A673 (cell line): ENCODE measurements at regions not wholly inside any gene's neighbourhood (a gene's known extent, or its start where the extent isn't known, plus 50 kb on each side); places are given as distances from the start of the nearest gene placed in this dataset.

Experiments used
- BruUV-seq: library from RNA; stranded (reverse); fragments of 400-500 nt; replicated peaks from 2 replicates; lab custom pipeline; 2021; lab: Mats Ljungman, UMichigan
- CTCF ChIA-PET: fragments of 300-600 bp; sonication (Branson Sonifier 250); formaldehyde crosslinking; loops from one replicate; lab custom pipeline; 2022; ENCODE audit warnings: antibody characterized with exemption; lab: Charles Lee
- POLR2A ChIA-PET: fragments of 300-600 bp; sonication (Branson Sonifier 250); formaldehyde crosslinking; loops from one replicate; lab custom pipeline; 2022; ENCODE audit warnings: antibody characterized with exemption; ENCODE audit not compliant: low non-redundant PET; lab: Charles Lee
- DNase-seq: peaks from one replicate; pipeline ENCODE4 v3.0.0-alpha.2; 2015; ENCODE audit warnings: low spot score
- H3K27ac ChIP-seq: fragments of 200-600 bp; sonication (generic); 2 replicates; pipeline ENCODE4 v1.5.1; 2016; ENCODE audit warnings: mixed run types, low read depth, mild to moderate bottlenecking, mixed read lengths, antibody characterized with exemption, low read length; ENCODE audit not compliant: poor library complexity, severe bottlenecking
- H3K27me3 ChIP-seq: fragments of 200-600 bp; sonication (generic); replicated peaks from 2 replicates; pipeline ENCODE4 v1.6.1; 2017; ENCODE audit warnings: mixed run types, low read depth, mild to moderate bottlenecking, mixed read lengths, antibody characterized with exemption, low read length; ENCODE audit not compliant: insufficient read depth, poor library complexity
- H3K36me3 ChIP-seq: fragments of 200-600 bp; sonication (generic); 2 replicates; pipeline ENCODE4 v1.6.1; 2016; ENCODE audit warnings: mixed run types, mild to moderate bottlenecking, mixed read lengths, antibody characterized with exemption, low read length; ENCODE audit not compliant: insufficient read depth, poor library complexity, severe bottlenecking
- H3K4me1 ChIP-seq: fragments of 200-600 bp; sonication (generic); 2 replicates; pipeline ENCODE4 v1.6.1; 2017; ENCODE audit warnings: mixed run types, mild to moderate bottlenecking, mixed read lengths, antibody characterized with exemption, low read length; ENCODE audit not compliant: insufficient read depth, poor library complexity, severe bottlenecking
- H3K4me3 ChIP-seq: fragments of 200-600 bp; sonication (generic); 2 replicates; pipeline ENCODE4 v1.5.1; 2016; ENCODE audit warnings: low read depth, mixed run types, mild to moderate bottlenecking, mixed read lengths, low read length; ENCODE audit not compliant: poor library complexity, severe bottlenecking
- H3K9me3 ChIP-seq: fragments of 200-600 bp; sonication (generic); 2 replicates; pipeline ENCODE4 v1.6.1; 2016; ENCODE audit warnings: mixed run types, low read depth, mild to moderate bottlenecking, mixed read lengths, antibody characterized with exemption, low read length; ENCODE audit not compliant: poor library complexity, severe bottlenecking
- EZH2 ChIP-seq: fragments of 200-600 bp; sonication (generic); IDR thresholded peaks from 2 replicates; pipeline ENCODE4 v1.6.1; 2017; ENCODE audit warnings: borderline replicate concordance, low read depth, mild to moderate bottlenecking, mixed read lengths, antibody characterized with exemption, low read length; ENCODE audit not compliant: poor library complexity, severe bottlenecking
- intact Hi-C: fragments of 100-400 bp; cut with micrococcal nuclease; formaldehyde crosslinking; loops from one replicate; pipeline ENCODE4 v1.10.0; 2022; ENCODE audit not compliant: unreplicated experiment
- TF ChIP-seq, protein P1 (sequence below): fragments of 300-800, 200-600 bp; sonication (generic); conservative IDR thresholded peaks from 2 replicates; pipeline ENCODE4 v1.5.1; 2017; ENCODE audit warnings: low read depth, mild to moderate bottlenecking, antibody characterized with exemption, low read length, moderate library complexity, mixed read lengths

GRCh38 chr19:34847393-34847792 lies 74.4 kb upstream of the ZNF599 start:
- intact Hi-C loops: no loop called here
- H3K4me3 ChIP-seq: no peak overlapping the region
- ChIA-PET POLR2A (no interaction called here), CTCF (no interaction called here)
- no peak for DNase-seq
- H3K27me3 ChIP-seq: no peaks in the 10 kb centered on the region
- H3K9me3 ChIP-seq: no peaks in the 10 kb centered on the region
- no peaks in the 10 kb centered on the region for H3K4me1 ChIP-seq
- H3K27ac ChIP-seq: no peak overlapping the region
- no TSS peak for BruUV-seq
- TF ChIP-seq, protein P1, sequence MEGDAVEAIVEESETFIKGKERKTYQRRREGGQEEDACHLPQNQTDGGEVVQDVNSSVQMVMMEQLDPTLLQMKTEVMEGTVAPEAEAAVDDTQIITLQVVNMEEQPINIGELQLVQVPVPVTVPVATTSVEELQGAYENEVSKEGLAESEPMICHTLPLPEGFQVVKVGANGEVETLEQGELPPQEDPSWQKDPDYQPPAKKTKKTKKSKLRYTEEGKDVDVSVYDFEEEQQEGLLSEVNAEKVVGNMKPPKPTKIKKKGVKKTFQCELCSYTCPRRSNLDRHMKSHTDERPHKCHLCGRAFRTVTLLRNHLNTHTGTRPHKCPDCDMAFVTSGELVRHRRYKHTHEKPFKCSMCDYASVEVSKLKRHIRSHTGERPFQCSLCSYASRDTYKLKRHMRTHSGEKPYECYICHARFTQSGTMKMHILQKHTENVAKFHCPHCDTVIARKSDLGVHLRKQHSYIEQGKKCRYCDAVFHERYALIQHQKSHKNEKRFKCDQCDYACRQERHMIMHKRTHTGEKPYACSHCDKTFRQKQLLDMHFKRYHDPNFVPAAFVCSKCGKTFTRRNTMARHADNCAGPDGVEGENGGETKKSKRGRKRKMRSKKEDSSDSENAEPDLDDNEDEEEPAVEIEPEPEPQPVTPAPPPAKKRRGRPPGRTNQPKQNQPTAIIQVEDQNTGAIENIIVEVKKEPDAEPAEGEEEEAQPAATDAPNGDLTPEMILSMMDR: no peak
- no peak for TF ChIP-seq EZH2
- H3K36me3 ChIP-seq: no peaks in the 10 kb centered on the region

DNA sequence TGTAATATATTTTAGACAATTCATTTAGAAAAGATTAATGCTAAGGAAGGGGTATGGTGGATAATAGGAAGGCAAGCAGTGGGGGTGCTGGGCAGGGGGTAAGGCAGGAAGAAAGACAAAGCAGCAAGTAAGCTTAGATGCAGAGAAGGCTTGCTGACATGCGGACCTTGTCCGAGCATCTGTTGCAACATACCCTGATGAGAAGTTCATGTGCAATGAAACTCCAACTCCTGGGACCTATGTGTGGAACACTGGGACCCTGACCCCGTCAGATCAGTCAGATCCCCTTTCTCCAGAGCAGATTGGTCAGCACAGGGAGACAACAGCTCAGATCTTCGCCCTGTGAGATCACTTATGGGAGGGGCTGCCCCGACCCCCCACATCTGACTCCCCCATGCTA lies 71.3 kb upstream of the ZNF599 start:
- intact Hi-C loops: no loop called here
- POLR2A ChIA-PET: no interaction called here
- Histone ChIP-seq H3K36me3 (no peaks in the 10 kb centered on the region), H3K4me3 (no peak overlapping the region), H3K27me3 (no peaks in the 10 kb centered on the region), H3K9me3 (no peaks in the 10 kb centered on the region), H3K4me1 (no peaks in the 10 kb centered on the region), H3K27ac (no peak overlapping the region)
- TF ChIP-seq, protein P1: no peak
- TF ChIP-seq EZH2: no peak
- CTCF ChIA-PET: no interaction called here
- DNase-seq: no peak
- BruUV-seq: no TSS peak

DNA sequence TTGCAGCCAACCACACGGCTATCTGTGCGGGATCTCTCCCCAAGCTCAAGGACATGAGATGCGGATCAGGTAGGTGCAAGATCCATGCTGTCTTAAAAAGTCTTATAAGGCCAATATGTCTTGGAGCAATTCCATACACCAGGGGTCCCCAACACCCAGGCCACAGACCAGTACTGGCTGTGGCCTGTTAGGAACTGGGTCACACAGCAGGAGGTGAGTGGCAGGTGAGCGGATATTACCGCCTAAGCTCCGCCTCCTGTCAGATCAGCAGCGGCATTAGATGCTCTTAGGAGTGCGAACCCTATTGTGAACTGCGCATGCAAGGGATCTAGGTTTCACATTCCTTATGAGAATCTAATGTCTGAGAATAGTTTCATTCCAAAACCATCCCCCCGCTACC lies 68.8 kb upstream of the ZNF599 start:
- ChIA-PET POLR2A (no interaction called here), CTCF (no interaction called here)
- no peaks in the 10 kb centered on the region for H3K27me3 ChIP-seq
- H3K9me3 ChIP-seq: no peaks in the 10 kb centered on the region
- no peaks in the 10 kb centered on the region for H3K4me1 ChIP-seq
- no peak for DNase-seq
- TF ChIP-seq, protein P1: no peak
- no peak for TF ChIP-seq EZH2
- H3K4me3 ChIP-seq: no peak overlapping the region
- H3K36me3 ChIP-seq: no peaks in the 10 kb centered on the region
- no TSS peak for BruUV-seq
- H3K27ac ChIP-seq: no peak overlapping the region
- intact Hi-C loops: no loop called here
